ENCODE measurements at regions not wholly inside any gene's neighbourhood (a gene's known extent, or its start where the extent isn't known, plus 50 kb on each side); places are given as distances from the start of the nearest gene placed in this dataset.

DNA sequence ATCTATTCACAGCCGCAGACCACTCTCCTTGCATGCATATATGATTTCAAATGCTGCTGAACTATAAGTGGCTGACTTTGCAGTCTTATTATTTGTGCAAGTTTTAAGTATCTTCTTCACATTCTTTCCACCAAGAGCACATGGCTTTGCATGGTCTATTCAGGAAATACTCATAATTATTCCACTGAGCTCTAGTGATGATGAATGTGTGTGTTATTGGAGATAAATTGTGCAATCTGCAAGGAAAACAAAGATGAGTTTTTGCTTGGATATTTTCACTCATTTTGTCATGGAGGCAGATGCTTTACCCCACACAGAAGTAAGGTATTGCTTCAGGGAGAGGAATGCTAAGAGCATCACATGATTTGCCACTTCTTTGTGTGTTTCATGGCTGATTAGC lies 764.6 kb downstream of the TBC1D32 start:
- no peak for TF ChIP-seq POLR2AphosphoS5 (IDR thresholded peaks at IDR 0.05; ENCODE audit: low read depth, low read length)
- TF ChIP-seq, protein P1, sequence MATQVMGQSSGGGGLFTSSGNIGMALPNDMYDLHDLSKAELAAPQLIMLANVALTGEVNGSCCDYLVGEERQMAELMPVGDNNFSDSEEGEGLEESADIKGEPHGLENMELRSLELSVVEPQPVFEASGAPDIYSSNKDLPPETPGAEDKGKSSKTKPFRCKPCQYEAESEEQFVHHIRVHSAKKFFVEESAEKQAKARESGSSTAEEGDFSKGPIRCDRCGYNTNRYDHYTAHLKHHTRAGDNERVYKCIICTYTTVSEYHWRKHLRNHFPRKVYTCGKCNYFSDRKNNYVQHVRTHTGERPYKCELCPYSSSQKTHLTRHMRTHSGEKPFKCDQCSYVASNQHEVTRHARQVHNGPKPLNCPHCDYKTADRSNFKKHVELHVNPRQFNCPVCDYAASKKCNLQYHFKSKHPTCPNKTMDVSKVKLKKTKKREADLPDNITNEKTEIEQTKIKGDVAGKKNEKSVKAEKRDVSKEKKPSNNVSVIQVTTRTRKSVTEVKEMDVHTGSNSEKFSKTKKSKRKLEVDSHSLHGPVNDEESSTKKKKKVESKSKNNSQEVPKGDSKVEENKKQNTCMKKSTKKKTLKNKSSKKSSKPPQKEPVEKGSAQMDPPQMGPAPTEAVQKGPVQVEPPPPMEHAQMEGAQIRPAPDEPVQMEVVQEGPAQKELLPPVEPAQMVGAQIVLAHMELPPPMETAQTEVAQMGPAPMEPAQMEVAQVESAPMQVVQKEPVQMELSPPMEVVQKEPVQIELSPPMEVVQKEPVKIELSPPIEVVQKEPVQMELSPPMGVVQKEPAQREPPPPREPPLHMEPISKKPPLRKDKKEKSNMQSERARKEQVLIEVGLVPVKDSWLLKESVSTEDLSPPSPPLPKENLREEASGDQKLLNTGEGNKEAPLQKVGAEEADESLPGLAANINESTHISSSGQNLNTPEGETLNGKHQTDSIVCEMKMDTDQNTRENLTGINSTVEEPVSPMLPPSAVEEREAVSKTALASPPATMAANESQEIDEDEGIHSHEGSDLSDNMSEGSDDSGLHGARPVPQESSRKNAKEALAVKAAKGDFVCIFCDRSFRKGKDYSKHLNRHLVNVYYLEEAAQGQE (IDR thresholded peaks at IDR 0.05; ENCODE audit: insufficient read depth in 1 of 2, low read depth in 2 of 2, low read length in 2 of 2) = no peak

Data from PFSK-1 (cell line).